ENCODE measurements at regions not wholly inside any gene's neighbourhood (a gene's known extent, or its start where the extent isn't known, plus 50 kb on each side); places are given as distances from the start of the nearest gene placed in this dataset.

DNA sequence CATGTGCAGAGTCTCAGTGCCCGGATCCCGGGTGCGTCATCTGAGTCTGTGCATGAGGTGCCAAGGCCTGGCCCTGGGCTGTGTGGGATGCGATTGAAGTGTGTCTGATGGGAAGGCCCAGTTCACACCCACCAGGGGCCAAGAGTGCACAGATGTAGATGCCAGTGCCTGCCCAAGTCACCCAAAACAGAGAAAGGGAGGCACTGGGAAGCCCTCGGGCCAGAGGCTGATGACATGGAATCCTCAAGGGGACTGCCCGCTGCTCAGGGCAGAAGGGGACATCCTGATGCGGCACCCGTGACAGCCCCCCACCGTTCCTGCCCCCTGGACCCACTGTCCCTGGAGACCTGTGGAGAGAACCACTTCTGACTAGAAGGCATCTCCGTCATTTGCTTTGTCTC is 72.2 kb upstream of the ZNF479 start:
- no peak overlapping the region for H3K4me3 ChIP-seq (ENCODE audit: low read depth, low read length)
- TF ChIP-seq, protein P1, sequence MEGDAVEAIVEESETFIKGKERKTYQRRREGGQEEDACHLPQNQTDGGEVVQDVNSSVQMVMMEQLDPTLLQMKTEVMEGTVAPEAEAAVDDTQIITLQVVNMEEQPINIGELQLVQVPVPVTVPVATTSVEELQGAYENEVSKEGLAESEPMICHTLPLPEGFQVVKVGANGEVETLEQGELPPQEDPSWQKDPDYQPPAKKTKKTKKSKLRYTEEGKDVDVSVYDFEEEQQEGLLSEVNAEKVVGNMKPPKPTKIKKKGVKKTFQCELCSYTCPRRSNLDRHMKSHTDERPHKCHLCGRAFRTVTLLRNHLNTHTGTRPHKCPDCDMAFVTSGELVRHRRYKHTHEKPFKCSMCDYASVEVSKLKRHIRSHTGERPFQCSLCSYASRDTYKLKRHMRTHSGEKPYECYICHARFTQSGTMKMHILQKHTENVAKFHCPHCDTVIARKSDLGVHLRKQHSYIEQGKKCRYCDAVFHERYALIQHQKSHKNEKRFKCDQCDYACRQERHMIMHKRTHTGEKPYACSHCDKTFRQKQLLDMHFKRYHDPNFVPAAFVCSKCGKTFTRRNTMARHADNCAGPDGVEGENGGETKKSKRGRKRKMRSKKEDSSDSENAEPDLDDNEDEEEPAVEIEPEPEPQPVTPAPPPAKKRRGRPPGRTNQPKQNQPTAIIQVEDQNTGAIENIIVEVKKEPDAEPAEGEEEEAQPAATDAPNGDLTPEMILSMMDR (IDR thresholded peaks at IDR 0.05; ENCODE audit: insufficient read depth, low read depth, low read length, missing control alignments): no peak
- no peak for DNase-seq (ENCODE audit: low read depth)

DNA sequence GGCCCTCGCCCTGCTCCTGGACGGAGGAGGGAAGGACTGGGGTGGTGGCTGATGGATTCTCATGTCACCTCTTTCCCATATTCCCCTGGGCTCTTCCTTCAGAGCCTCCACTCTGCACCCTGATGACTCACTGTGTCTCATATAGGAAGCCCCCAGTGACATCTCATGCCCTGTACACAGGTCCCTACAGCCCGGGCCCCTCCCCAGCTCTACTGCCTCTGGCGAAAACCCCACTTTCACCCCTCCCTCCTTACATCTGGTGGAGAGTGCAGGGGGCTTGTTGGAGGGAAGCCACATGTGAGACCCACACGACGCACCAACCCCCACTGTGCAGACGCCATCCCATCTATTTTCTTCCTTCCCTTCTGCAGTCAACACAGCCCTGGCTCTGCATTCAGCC is 72.8 kb upstream of the ZNF479 start:
- H3K4me3 ChIP-seq (ENCODE audit: low read depth, low read length): no peak overlapping the region
- TF ChIP-seq, protein P1 (IDR thresholded peaks at IDR 0.05; ENCODE audit: insufficient read depth, low read depth, low read length, missing control alignments): no peak
- no peak for DNase-seq (ENCODE audit: low read depth)

GRCh38 chr7:57207836-57208235 is 75.6 kb upstream of the ZNF479 start:
- no peak for DNase-seq (ENCODE audit: low read depth)
- H3K4me3 ChIP-seq (ENCODE audit: low read depth, low read length): no peak overlapping the region
- TF ChIP-seq, protein P1 (IDR thresholded peaks at IDR 0.05; ENCODE audit: insufficient read depth, low read depth, low read length, missing control alignments): no peak

- no peak overlapping the region for H3K4me3 ChIP-seq (ENCODE audit: low read depth, low read length)
- DNase-seq (ENCODE audit: low read depth): no peak
- TF ChIP-seq, protein P1 (IDR thresholded peaks at IDR 0.05; ENCODE audit: insufficient read depth, low read depth, low read length, missing control alignments): no peak
Observed at GRCh38 chr7:57210212-57210611, 78.0 kb upstream of the ZNF479 start.

DNA sequence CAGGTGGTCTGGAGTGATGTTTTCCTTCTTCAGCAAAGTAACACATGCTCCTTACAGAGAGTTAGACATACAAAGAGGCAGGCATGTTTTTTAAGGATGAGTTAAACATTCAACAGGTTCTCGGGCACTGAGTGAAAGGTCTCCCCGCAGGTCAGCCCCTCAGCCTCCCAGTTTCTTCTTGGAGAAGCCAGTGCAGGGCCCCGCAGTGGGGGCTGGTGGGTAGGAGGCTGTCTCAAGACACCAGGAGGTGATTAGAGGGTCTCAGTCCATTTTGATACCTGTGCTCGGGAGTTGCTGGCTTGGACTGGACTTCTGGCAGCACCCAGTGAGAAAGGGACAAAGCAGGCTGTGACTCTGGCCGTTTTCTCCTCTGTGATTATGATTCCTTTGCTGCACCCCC is 78.6 kb upstream of the ZNF479 start:
- DNase-seq (ENCODE audit: low read depth): no peak
- H3K4me3 ChIP-seq (ENCODE audit: low read depth, low read length): no peak overlapping the region
- TF ChIP-seq, protein P1 (IDR thresholded peaks at IDR 0.05; ENCODE audit: insufficient read depth, low read depth, low read length, missing control alignments): no peak

- TF ChIP-seq, protein P1 (IDR thresholded peaks at IDR 0.05; ENCODE audit: insufficient read depth, low read depth, low read length, missing control alignments): no peak
- H3K4me3 ChIP-seq (ENCODE audit: low read depth, low read length): no peak overlapping the region
- no peak for DNase-seq (ENCODE audit: low read depth)
Observed at GRCh38 chr7:57211428-57212100, 79.3 kb upstream of the ZNF479 start.

- no peak for DNase-seq (ENCODE audit: low read depth)
- H3K4me3 ChIP-seq (ENCODE audit: low read depth, low read length): no peak overlapping the region
- TF ChIP-seq, protein P1 (IDR thresholded peaks at IDR 0.05; ENCODE audit: insufficient read depth, low read depth, low read length, missing control alignments): no peak
Observed at GRCh38 chr7:57215423-57215822, 83.2 kb upstream of the ZNF479 start.
